HG03342 (cell line): ENCODE measurements at regions not wholly inside any gene's neighbourhood (a gene's known extent, or its start where the extent isn't known, plus 50 kb on each side); places are given as distances from the start of the nearest gene placed in this dataset.

ENCODE experiments used
- ATAC-seq: cut with Tn5 transposase; IDR thresholded peaks from one replicate; pipeline ENCODE4 v1.9.1; 2021; ENCODE audit warnings: mild to moderate bottlenecking, moderate library complexity; ENCODE audit not compliant: unreplicated experiment

GRCh38 chr5:18091142-18091541, 456.9 kb downstream of the TAF11L14 start:
- no peak for ATAC-seq

- no peak for ATAC-seq
These were observed 457.5 kb downstream of the TAF11L14 start for GRCh38 chr5:18091758-18092157.

- ATAC-seq, result no peak
These were observed 460.8 kb downstream of the TAF11L14 start for GRCh38 chr5:18095061-18095460.

GRCh38 chr5:18097817-18098216, 463.6 kb downstream of the TAF11L14 start:
- ATAC-seq, result no peak

- ATAC-seq, result no peak
These were observed 464.4 kb downstream of the TAF11L14 start for GRCh38 chr5:18098691-18099090.

- ATAC-seq, result no peak
These were observed 465.0 kb downstream of the TAF11L14 start for GRCh38 chr5:18099261-18099660.

GRCh38 chr5:18101532-18101931, 467.3 kb downstream of the TAF11L14 start:
- no peak for ATAC-seq

- ATAC-seq, result no peak
These were observed 468.5 kb downstream of the TAF11L14 start for GRCh38 chr5:18102733-18103132.

GRCh38 chr5:18105449-18105848, 471.2 kb downstream of the TAF11L14 start:
- no peak for ATAC-seq

GRCh38 chr5:18111906-18112465, 477.7 kb downstream of the TAF11L14 start:
- no peak for ATAC-seq

- no peak for ATAC-seq
These were observed 479.5 kb downstream of the TAF11L14 start for GRCh38 chr5:18113721-18114120.

- ATAC-seq, result no peak
These were observed 480.0 kb downstream of the TAF11L14 start for GRCh38 chr5:18114151-18114757.

GRCh38 chr5:18117968-18118367, 483.7 kb downstream of the TAF11L14 start:
- no peak for ATAC-seq

GRCh38 chr5:18119156-18119785, 485.0 kb downstream of the TAF11L14 start:
- no peak for ATAC-seq

GRCh38 chr5:18141222-18141621, 507.0 kb downstream of the TAF11L14 start:
- ATAC-seq, result no peak

GRCh38 chr5:18142831-18143230, 508.6 kb downstream of the TAF11L14 start:
- no peak for ATAC-seq

- ATAC-seq, result no peak
These were observed 518.4 kb downstream of the TAF11L14 start for GRCh38 chr5:18152671-18153070.

- no peak for ATAC-seq
These were observed 523.9 kb downstream of the TAF11L14 start for GRCh38 chr5:18158166-18158565.

- ATAC-seq, result no peak
These were observed 525.1 kb downstream of the TAF11L14 start for GRCh38 chr5:18159331-18159730.

- ATAC-seq, result no peak
These were observed 537.4 kb downstream of the TAF11L14 start for GRCh38 chr5:18171684-18172083.

- ATAC-seq, result no peak
These were observed 545.3 kb downstream of the TAF11L14 start for GRCh38 chr5:18179579-18179978.

- ATAC-seq, result no peak
These were observed 547.3 kb downstream of the TAF11L14 start for GRCh38 chr5:18181575-18181974.

GRCh38 chr5:18195910-18196309, 561.6 kb downstream of the TAF11L14 start:
- no peak for ATAC-seq
